ENCODE measurements at regions not wholly inside any gene's neighbourhood (a gene's known extent, or its start where the extent isn't known, plus 50 kb on each side); places are given as distances from the start of the nearest gene placed in this dataset.

DNA sequence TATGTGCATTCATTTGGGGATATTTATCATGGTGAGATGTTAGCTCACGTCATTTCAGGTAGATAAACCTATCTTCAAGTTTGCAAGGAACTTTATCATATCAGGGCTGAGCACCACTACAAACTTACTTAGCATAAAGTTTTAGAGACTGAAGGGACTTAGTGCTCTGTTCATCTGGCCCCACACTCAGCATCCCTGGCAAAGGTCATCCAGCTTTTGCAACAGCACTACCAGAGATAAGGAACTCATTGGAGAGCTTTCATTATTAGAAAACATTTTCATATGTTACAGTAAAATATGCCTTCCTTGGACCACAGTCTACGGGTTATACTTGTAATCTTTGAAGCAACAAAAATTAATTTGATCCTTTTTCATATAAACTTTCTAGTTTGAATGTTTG lies 263.4 kb downstream of the POU4F1 start:
- TF ChIP-seq EP300 (IDR thresholded peaks at IDR 0.05) = no peak
- TF ChIP-seq, protein P1, sequence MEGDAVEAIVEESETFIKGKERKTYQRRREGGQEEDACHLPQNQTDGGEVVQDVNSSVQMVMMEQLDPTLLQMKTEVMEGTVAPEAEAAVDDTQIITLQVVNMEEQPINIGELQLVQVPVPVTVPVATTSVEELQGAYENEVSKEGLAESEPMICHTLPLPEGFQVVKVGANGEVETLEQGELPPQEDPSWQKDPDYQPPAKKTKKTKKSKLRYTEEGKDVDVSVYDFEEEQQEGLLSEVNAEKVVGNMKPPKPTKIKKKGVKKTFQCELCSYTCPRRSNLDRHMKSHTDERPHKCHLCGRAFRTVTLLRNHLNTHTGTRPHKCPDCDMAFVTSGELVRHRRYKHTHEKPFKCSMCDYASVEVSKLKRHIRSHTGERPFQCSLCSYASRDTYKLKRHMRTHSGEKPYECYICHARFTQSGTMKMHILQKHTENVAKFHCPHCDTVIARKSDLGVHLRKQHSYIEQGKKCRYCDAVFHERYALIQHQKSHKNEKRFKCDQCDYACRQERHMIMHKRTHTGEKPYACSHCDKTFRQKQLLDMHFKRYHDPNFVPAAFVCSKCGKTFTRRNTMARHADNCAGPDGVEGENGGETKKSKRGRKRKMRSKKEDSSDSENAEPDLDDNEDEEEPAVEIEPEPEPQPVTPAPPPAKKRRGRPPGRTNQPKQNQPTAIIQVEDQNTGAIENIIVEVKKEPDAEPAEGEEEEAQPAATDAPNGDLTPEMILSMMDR (IDR thresholded peaks at IDR 0.05) = no peak
- no peak for TF ChIP-seq POLR2AphosphoS5 (IDR thresholded peaks at IDR 0.05)
